Glutamatergic neuron (in vitro differentiated cells): ENCODE measurements at regions not wholly inside any gene's neighbourhood (a gene's known extent, or its start where the extent isn't known, plus 50 kb on each side); places are given as distances from the start of the nearest gene placed in this dataset.

ENCODE experiments used
- DNase-seq: peaks from one replicate; pipeline ENCODE4 v3.0.0; 2022
- H3K27ac Mint-ChIP-seq: one replicate; pipeline ENCODE4 v1.8.0; 2020; ENCODE audit warnings: mild to moderate bottlenecking, mixed read lengths, inconsistent platforms; ENCODE audit not compliant: unreplicated experiment
- H3K27me3 Mint-ChIP-seq: one replicate; pipeline ENCODE4 v1.8.0; 2020; ENCODE audit warnings: mild to moderate bottlenecking, moderate library complexity, mixed read lengths, inconsistent platforms; ENCODE audit not compliant: unreplicated experiment
- H3K36me3 Mint-ChIP-seq: one replicate; pipeline ENCODE4 v1.8.0; 2020; ENCODE audit warnings: mild to moderate bottlenecking, mixed read lengths, inconsistent platforms; ENCODE audit not compliant: unreplicated experiment
- H3K4me1 Mint-ChIP-seq: one replicate; pipeline ENCODE4 v1.8.0; 2020; ENCODE audit warnings: mild to moderate bottlenecking, low read depth, mixed read lengths, inconsistent platforms; ENCODE audit not compliant: unreplicated experiment
- H3K4me3 Mint-ChIP-seq: one replicate; pipeline ENCODE4 v1.8.0; 2020; ENCODE audit warnings: mild to moderate bottlenecking, mixed read lengths, inconsistent platforms; ENCODE audit not compliant: unreplicated experiment
- H3K9me3 Mint-ChIP-seq: one replicate; pipeline ENCODE4 v1.8.0; 2020; ENCODE audit warnings: mild to moderate bottlenecking, moderate library complexity, mixed read lengths, inconsistent platforms; ENCODE audit not compliant: unreplicated experiment
- TF ChIP-seq, protein P1 (sequence below): fragments of 200-600 bp; sonication (generic); IDR thresholded peaks from one replicate; pipeline ENCODE4 v1.5.0; 2021; ENCODE audit not compliant: partially characterized antibody, unreplicated experiment

- H3K36me3 Mint-ChIP-seq = no peaks in the 10 kb centered on the region
- H3K4me1 Mint-ChIP-seq = peaks cover 6% of the 10 kb centered on the region
- no peak overlapping the region for H3K4me3 Mint-ChIP-seq
- no peaks in the 10 kb centered on the region for H3K9me3 Mint-ChIP-seq
- H3K27ac Mint-ChIP-seq = no peak overlapping the region
- DNase-seq = no peak
- TF ChIP-seq, protein P1, sequence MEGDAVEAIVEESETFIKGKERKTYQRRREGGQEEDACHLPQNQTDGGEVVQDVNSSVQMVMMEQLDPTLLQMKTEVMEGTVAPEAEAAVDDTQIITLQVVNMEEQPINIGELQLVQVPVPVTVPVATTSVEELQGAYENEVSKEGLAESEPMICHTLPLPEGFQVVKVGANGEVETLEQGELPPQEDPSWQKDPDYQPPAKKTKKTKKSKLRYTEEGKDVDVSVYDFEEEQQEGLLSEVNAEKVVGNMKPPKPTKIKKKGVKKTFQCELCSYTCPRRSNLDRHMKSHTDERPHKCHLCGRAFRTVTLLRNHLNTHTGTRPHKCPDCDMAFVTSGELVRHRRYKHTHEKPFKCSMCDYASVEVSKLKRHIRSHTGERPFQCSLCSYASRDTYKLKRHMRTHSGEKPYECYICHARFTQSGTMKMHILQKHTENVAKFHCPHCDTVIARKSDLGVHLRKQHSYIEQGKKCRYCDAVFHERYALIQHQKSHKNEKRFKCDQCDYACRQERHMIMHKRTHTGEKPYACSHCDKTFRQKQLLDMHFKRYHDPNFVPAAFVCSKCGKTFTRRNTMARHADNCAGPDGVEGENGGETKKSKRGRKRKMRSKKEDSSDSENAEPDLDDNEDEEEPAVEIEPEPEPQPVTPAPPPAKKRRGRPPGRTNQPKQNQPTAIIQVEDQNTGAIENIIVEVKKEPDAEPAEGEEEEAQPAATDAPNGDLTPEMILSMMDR = no peak
- peaks cover 2% of the 10 kb centered on the region for H3K27me3 Mint-ChIP-seq
Measured at GRCh38 chr14:56720703-56721460, 89.4 kb downstream of the OTX2 start.

DNA sequence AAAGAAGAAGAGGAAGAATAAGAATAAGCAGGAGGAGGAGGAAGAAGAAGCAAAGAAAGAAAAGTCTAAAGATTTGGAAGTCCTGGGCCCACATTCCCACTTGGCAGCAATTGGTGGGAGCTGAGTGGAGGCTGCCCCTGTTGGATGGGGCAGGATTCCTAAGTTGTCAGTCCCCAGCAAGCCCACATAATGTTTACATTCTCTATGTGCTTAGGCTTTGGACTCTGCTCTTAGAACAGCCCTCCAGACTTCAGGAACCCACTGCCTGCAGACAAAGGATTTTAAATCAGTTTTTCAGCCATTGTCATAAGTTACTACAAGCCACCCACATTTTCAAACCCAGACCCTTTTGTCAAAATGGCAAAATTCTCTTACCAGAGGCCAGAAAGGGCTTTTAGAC, 92.0 kb downstream of the OTX2 start:
- H3K4me1 Mint-ChIP-seq = no peaks in the 10 kb centered on the region
- DNase-seq = no peak
- H3K36me3 Mint-ChIP-seq = no peaks in the 10 kb centered on the region
- no peak overlapping the region for H3K4me3 Mint-ChIP-seq
- no peak overlapping the region for H3K27ac Mint-ChIP-seq
- TF ChIP-seq, protein P1 = no peak
- no peaks in the 10 kb centered on the region for H3K9me3 Mint-ChIP-seq
- H3K27me3 Mint-ChIP-seq = no peaks in the 10 kb centered on the region

DNA sequence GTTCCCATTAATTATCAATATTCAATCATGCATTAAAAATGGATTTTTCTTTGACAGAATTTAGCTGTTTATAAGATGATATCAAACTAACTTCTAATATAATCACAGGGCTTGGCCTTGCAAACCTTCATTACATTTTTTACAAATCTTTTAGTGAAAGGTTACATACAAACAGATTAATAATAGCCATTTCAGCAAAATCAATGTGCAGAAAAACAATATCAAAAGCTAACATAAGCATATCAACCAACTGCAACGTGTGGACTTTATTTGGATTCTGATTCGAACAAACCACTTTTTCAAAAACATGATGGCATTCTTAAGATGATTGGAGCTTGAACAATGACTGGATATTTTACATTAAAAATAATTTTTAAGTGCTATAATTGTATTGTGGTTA, 93.6 kb downstream of the OTX2 start:
- Mint-ChIP-seq H3K27ac (no peak overlapping the region), H3K27me3 (no peaks in the 10 kb centered on the region), H3K36me3 (no peaks in the 10 kb centered on the region), H3K4me3 (no peak overlapping the region), H3K4me1 (no peaks in the 10 kb centered on the region), H3K9me3 (no peaks in the 10 kb centered on the region)
- no peak for DNase-seq
- TF ChIP-seq, protein P1 = no peak

DNA sequence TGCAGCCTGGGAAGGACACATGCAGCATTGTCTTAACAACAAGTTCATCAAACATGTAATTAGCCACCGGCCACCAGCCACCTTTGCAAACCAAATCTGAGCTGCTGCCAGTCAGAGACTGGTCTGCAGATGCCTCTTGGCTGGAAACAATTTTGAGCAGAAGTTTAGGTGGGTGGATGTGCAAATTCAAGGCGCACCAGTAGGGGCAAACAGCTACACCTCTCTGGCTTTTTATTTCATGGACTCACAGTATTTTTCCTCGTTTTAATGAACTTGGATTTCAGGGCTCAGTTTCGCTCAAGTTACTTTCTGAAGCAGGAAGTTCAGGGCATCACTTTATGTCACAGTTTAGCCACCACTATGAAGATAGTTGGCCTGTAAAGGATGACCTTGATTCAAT, 94.3 kb downstream of the OTX2 start:
- H3K9me3 Mint-ChIP-seq = no peaks in the 10 kb centered on the region
- TF ChIP-seq, protein P1 = peak; percentile 41
- H3K4me1 Mint-ChIP-seq = no peaks in the 10 kb centered on the region
- no peak overlapping the region for H3K4me3 Mint-ChIP-seq
- no peaks in the 10 kb centered on the region for H3K27me3 Mint-ChIP-seq
- H3K36me3 Mint-ChIP-seq = no peaks in the 10 kb centered on the region
- DNase-seq = no peak
- H3K27ac Mint-ChIP-seq = no peak overlapping the region

DNA sequence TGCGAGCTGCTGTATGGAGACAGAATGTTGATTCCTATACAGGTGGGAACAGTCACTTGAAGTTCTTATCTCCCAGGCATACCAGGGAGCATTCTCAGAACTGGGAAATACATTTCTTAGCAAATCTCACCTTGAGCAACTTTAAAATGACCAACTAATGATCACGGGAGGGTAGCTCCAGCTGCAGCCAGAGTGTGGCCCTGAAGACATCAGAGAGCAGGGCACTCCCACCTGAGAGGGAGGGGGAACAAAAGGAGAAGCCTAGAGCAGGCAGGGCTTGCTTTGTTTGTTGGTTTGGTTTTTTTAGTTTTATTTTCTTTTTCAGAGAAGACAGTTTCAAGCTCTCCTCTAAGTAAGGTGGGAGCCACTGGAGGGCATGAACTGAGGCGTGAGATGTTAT, 101.1 kb downstream of the OTX2 start:
- no peaks in the 10 kb centered on the region for H3K4me1 Mint-ChIP-seq
- peaks cover 2% of the 10 kb centered on the region for H3K9me3 Mint-ChIP-seq
- H3K4me3 Mint-ChIP-seq = no peak overlapping the region
- no peak for DNase-seq
- H3K36me3 Mint-ChIP-seq = no peaks in the 10 kb centered on the region
- no peaks in the 10 kb centered on the region for H3K27me3 Mint-ChIP-seq
- H3K27ac Mint-ChIP-seq = no peak overlapping the region
- TF ChIP-seq, protein P1 = no peak
